ENCODE measurements at regions not wholly inside any gene's neighbourhood (a gene's known extent, or its start where the extent isn't known, plus 50 kb on each side); places are given as distances from the start of the nearest gene placed in this dataset.

- TF ChIP-seq BCLAF1 (IDR thresholded peaks at IDR 0.05): no peak
- no peak for TF ChIP-seq SKI (IDR thresholded peaks at IDR 0.05; ENCODE audit: partially characterized antibody)
- TF ChIP-seq ZBTB1 (CRISPR knock-in tag; IDR thresholded peaks at IDR 0.05; ENCODE audit: borderline replicate concordance): no peak
These were observed 77.0 kb upstream of the MED13L start (continued) for GRCh38 chr12:116354534-116354933.

DNA sequence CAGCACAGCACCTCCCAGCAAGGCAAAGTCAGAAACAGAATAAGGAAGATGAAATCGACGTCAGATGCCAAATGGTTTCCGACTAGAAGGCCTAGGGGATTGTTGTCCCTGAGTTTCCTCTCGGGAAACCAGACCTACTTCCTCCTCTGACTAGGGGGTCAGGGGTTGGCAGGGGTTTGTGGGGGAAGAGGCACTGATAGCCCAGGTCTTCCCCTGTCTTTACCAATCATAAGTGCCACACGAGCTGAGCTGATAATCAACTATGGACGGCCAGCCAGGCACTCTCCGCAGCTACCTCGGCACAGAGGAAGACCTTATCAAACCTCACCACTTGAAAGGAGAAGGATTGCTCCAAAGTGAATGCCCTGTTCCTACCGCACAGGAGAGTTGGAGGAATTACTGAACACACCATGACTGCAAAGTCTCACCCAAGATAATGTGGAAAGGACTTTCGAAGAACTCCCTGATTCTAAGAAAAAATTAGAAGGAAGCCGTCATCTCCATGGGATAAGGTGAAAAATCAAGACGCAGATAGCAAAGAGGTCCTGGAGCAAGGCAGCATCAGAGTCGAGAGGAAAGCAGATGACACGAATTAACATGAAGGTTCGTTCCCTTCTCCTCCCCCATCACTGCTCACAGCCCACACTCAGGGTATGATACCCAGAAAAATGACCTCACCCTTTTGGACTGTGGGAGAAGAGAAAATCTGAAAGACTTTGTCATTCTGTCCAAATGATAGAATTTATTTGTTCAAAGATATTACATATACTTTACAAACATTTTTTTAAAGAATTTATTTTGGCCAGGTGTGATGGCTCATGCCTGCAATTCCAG is 77.7 kb upstream of the MED13L start:
- Histone ChIP-seq H3K27me3 (ENCODE audit: control insufficient read depth in 1 of 2, insufficient read depth in 2 of 2, low read length in 2 of 2) (no peaks in the 10 kb centered on the region; a peak in 1 of 5 replicates), H3K4me1 (ENCODE audit: insufficient read depth, low read length) (peaks cover 27% of the 10 kb centered on the region), H2AFZ (ENCODE audit: low read length) (no peak overlapping the region), H3K36me3 (replicated peaks in 1 of 2; ENCODE audit: control insufficient read depth in 1 of 2, insufficient read depth in 2 of 2, low read length in 2 of 2) (no peaks in the 10 kb centered on the region), H3K4me3 (replicated peaks in 1 of 3; ENCODE audit: insufficient read depth in 1 of 3, low read depth in 2 of 3, low read length in 3 of 3) (no peak overlapping the region), H3K4me2 (ENCODE audit: low read depth, low read length) (no peak overlapping the region), H3K9ac (ENCODE audit: insufficient read depth, low read depth, low read length) (no peak overlapping the region), H4K20me1 (ENCODE audit: insufficient read depth, low read length) (no peaks in the 10 kb centered on the region), H3K27ac (ENCODE audit: extremely low read length, insufficient read depth, low read length) (no peak overlapping the region), H3K79me2 (ENCODE audit: insufficient read depth, low read length) (no peaks in the 10 kb centered on the region), H3K9me3 (ENCODE audit: low read length) (no peaks in the 10 kb centered on the region)
- ChIA-PET CTCF (ENCODE audit: low intra/inter-chr PET ratio, low total read pairs) (no interaction called here), POLR2A (no interaction called here)
- no peak for FAIRE-seq
- intact Hi-C loops (cut with micrococcal nuclease; ENCODE audit: unreplicated experiment): no loop called here
- in situ Hi-C loops (cut with HindIII; ENCODE audit: extremely low pct_ligation_motif_present, low pct_unique_long_range_greater_than_20kb): no loop called here
- DNase-seq (ENCODE audit: low spot score): no peak
- 68% methylated on average over 14 of the region's 15 CpGs for WGBS (ENCODE audit: low lambda C conversion rate)
- no TSS peak for BruUV-seq (replicated peaks)
- no peak for ATAC-seq
- TF ChIP-seq KLF12 (CRISPR knock-in tag; IDR thresholded peaks at IDR 0.05; ENCODE audit: borderline replicate concordance) (no peak), DDIT3 (CRISPR knock-in tag; IDR thresholded peaks at IDR 0.05) (no peak)
- TF ChIP-seq, protein P1, sequence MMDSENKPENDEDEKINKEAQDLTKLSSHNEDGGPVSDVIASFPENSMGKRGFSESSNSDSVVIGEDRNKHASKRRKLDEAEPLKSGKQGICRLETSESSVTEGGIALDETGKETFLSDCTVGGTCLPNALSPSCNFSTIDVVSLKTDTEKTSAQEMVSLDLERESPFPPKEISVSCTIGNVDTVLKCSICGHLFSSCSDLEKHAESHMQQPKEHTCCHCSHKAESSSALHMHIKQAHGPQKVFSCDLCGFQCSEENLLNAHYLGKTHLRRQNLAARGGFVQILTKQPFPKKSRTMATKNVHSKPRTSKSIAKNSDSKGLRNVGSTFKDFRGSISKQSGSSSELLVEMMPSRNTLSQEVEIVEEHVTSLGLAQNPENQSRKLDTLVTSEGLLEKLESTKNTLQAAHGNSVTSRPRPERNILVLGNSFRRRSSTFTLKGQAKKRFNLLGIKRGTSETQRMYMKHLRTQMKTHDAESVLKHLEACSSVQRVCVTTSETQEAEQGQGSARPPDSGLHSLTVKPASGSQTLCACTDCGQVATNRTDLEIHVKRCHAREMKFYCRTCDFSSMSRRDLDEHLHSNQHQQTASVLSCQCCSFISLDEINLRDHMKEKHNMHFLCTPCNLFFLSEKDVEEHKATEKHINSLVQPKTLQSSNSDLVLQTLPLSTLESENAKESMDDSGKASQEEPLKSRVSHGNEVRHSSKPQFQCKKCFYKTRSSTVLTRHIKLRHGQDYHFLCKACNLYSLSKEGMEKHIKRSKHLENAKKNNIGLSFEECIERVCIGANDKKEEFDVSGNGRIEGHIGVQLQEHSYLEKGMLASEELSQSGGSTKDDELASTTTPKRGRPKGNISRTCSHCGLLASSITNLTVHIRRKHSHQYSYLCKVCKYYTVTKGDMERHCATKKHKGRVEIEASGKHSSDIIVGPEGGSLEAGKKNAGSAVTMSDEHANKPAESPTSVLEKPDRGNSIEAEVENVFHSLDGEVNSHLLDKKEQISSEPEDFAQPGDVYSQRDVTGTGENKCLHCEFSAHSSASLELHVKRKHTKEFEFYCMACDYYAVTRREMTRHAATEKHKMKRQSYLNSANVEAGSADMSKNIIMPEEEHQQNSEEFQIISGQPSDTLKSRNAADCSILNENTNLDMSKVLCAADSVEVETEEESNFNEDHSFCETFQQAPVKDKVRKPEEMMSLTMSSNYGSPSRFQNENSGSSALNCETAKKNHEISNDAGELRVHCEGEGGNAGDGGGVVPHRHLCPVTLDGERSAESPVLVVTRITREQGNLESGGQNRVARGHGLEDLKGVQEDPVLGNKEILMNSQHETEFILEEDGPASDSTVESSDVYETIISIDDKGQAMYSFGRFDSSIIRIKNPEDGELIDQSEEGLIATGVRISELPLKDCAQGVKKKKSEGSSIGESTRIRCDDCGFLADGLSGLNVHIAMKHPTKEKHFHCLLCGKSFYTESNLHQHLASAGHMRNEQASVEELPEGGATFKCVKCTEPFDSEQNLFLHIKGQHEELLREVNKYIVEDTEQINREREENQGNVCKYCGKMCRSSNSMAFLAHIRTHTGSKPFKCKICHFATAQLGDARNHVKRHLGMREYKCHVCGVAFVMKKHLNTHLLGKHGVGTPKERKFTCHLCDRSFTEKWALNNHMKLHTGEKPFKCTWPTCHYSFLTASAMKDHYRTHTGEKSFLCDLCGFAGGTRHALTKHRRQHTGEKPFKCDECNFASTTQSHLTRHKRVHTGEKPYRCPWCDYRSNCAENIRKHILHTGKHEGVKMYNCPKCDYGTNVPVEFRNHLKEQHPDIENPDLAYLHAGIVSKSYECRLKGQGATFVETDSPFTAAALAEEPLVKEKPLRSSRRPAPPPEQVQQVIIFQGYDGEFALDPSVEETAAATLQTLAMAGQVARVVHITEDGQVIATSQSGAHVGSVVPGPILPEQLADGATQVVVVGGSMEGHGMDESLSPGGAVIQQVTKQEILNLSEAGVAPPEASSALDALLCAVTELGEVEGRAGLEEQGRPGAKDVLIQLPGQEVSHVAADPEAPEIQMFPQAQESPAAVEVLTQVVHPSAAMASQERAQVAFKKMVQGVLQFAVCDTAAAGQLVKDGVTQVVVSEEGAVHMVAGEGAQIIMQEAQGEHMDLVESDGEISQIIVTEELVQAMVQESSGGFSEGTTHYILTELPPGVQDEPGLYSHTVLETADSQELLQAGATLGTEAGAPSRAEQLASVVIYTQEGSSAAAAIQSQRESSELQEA (CRISPR knock-in tag; IDR thresholded peaks at IDR 0.05; ENCODE audit: not compliant biosample characterization): no peak
